ENCODE measurements at regions not wholly inside any gene's neighbourhood (a gene's known extent, or its start where the extent isn't known, plus 50 kb on each side); places are given as distances from the start of the nearest gene placed in this dataset.

GRCh38 chr4:154998284-154998683 is 210.2 kb upstream of the NPY2R start:
- H3K4me3 ChIP-seq (ENCODE audit: low read length, poor library complexity, severe bottlenecking): no peak overlapping the region
- H3K9me2 ChIP-seq (replicated peaks; ENCODE audit: low read depth, low read length): no peaks in the 10 kb centered on the region
- no peaks in the 10 kb centered on the region for H3K27me3 ChIP-seq (ENCODE audit: insufficient read depth, low read length, poor library complexity, severe bottlenecking)
- no peak overlapping the region for H2AFZ ChIP-seq (ENCODE audit: low read length)
- no peaks in the 10 kb centered on the region for H3K36me3 ChIP-seq (ENCODE audit: insufficient read depth, low read length)
- H3K4me2 ChIP-seq (ENCODE audit: low read depth, low read length, poor library complexity, severe bottlenecking): no peak overlapping the region
- no peaks in the 10 kb centered on the region for H3F3A ChIP-seq (ENCODE audit: low read depth)
- TF ChIP-seq CTCF (conservative IDR thresholded peaks at IDR 0.05; ENCODE audit: low read length): no peak
- no peak for TF ChIP-seq EZH2phosphoT487 (IDR thresholded peaks at IDR 0.05; ENCODE audit: borderline replicate concordance)
- H4K20me1 ChIP-seq (ENCODE audit: insufficient read depth, low read length, poor library complexity, severe bottlenecking): no peaks in the 10 kb centered on the region
- no peaks in the 10 kb centered on the region for H3K9me3 ChIP-seq (ENCODE audit: insufficient read depth, low read depth, low read length)
- H3K4me1 ChIP-seq (ENCODE audit: insufficient read depth, low read length, poor library complexity, severe bottlenecking): no peaks in the 10 kb centered on the region
- no peak overlapping the region for H3K9ac ChIP-seq (ENCODE audit: low read depth, low read length, poor library complexity, severe bottlenecking)
- no peaks in the 10 kb centered on the region for H3K79me2 ChIP-seq (ENCODE audit: insufficient read depth, low read length)

- no peaks in the 10 kb centered on the region for H3K36me3 ChIP-seq (ENCODE audit: insufficient read depth, low read length)
- no peaks in the 10 kb centered on the region for H3K79me2 ChIP-seq (ENCODE audit: insufficient read depth, low read length)
- no peaks in the 10 kb centered on the region for H3K4me1 ChIP-seq (ENCODE audit: insufficient read depth, low read length, poor library complexity, severe bottlenecking)
- H3K27me3 ChIP-seq (ENCODE audit: insufficient read depth, low read length, poor library complexity, severe bottlenecking): no peaks in the 10 kb centered on the region
- no peaks in the 10 kb centered on the region for H4K20me1 ChIP-seq (ENCODE audit: insufficient read depth, low read length, poor library complexity, severe bottlenecking)
- no peak overlapping the region for H2AFZ ChIP-seq (ENCODE audit: low read length)
- H3K9me3 ChIP-seq (ENCODE audit: insufficient read depth, low read depth, low read length): no peaks in the 10 kb centered on the region
- no peak overlapping the region for H3K4me2 ChIP-seq (ENCODE audit: low read depth, low read length, poor library complexity, severe bottlenecking)
- no peaks in the 10 kb centered on the region for H3K9me2 ChIP-seq (replicated peaks; ENCODE audit: low read depth, low read length)
- H3K4me3 ChIP-seq (ENCODE audit: low read length, poor library complexity, severe bottlenecking): no peak overlapping the region
- no peaks in the 10 kb centered on the region for H3F3A ChIP-seq (ENCODE audit: low read depth)
- H3K9ac ChIP-seq (ENCODE audit: low read depth, low read length, poor library complexity, severe bottlenecking): no peak overlapping the region
- no peak for TF ChIP-seq CTCF (conservative IDR thresholded peaks at IDR 0.05; ENCODE audit: low read length)
- no peak for TF ChIP-seq EZH2phosphoT487 (IDR thresholded peaks at IDR 0.05; ENCODE audit: borderline replicate concordance)
Observed at GRCh38 chr4:154998773-154999172, 209.7 kb upstream of the NPY2R start.

GRCh38 chr4:154999950-155000578 is 208.4 kb upstream of the NPY2R start:
- Histone ChIP-seq H2AFZ (ENCODE audit: low read length) (no peak overlapping the region), H3K9ac (ENCODE audit: low read depth, low read length, poor library complexity, severe bottlenecking) (no peak overlapping the region), H3K4me2 (ENCODE audit: low read depth, low read length, poor library complexity, severe bottlenecking) (no peak overlapping the region), H3K36me3 (ENCODE audit: insufficient read depth, low read length) (no peaks in the 10 kb centered on the region), H4K20me1 (ENCODE audit: insufficient read depth, low read length, poor library complexity, severe bottlenecking) (no peaks in the 10 kb centered on the region), H3K27me3 (ENCODE audit: insufficient read depth, low read length, poor library complexity, severe bottlenecking) (no peaks in the 10 kb centered on the region), H3F3A (ENCODE audit: low read depth) (no peaks in the 10 kb centered on the region), H3K4me1 (ENCODE audit: insufficient read depth, low read length, poor library complexity, severe bottlenecking) (no peaks in the 10 kb centered on the region), H3K9me2 (replicated peaks; ENCODE audit: low read depth, low read length) (no peaks in the 10 kb centered on the region), H3K9me3 (ENCODE audit: insufficient read depth, low read depth, low read length) (no peaks in the 10 kb centered on the region), H3K79me2 (ENCODE audit: insufficient read depth, low read length) (no peaks in the 10 kb centered on the region), H3K4me3 (ENCODE audit: low read length, poor library complexity, severe bottlenecking) (no peak overlapping the region)
- TF ChIP-seq CTCF (conservative IDR thresholded peaks at IDR 0.05; ENCODE audit: low read length) (no peak), EZH2phosphoT487 (IDR thresholded peaks at IDR 0.05; ENCODE audit: borderline replicate concordance) (no peak)

Data from Loucy (cell line).